ENCODE measurements at regions not wholly inside any gene's neighbourhood (a gene's known extent, or its start where the extent isn't known, plus 50 kb on each side); places are given as distances from the start of the nearest gene placed in this dataset.

DNA sequence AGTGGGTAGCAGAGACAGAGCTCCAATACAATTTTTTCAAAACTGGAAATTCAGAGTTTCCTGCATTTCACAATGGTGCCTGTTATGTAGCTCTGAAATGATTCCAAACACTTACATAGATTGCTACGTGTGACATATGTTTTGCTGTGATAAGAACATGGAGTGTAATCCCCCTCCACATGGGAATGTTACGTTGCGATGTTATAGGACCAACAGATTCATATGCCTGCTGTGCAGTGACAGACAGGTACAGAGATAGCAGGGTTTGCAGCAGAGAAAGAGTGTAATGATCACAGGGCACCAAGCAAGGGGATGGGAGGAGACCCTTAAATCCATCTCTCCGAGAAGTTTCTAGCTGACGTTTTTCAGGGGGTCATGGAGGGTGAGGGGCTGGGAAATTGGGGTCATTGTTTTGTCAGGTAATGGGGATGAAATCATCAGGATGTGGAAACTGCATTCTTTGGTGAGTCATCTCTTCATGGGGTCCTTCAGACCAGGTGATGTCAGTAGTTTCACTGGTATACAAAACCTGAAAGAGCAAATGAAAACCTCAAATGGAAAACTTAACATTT is 76.6 kb upstream of the OSBPL8 start:
- no peak overlapping the region for H4K91ac ChIP-seq (ENCODE audit: low read depth, low read length, poor library complexity)
- no peaks in the 10 kb centered on the region for H3K9me3 ChIP-seq (replicated peaks in 1 of 2; ENCODE audit: control insufficient read depth in 2 of 2, insufficient read depth in 1 of 2, low read depth in 1 of 2, low read length in 2 of 2)

DNA sequence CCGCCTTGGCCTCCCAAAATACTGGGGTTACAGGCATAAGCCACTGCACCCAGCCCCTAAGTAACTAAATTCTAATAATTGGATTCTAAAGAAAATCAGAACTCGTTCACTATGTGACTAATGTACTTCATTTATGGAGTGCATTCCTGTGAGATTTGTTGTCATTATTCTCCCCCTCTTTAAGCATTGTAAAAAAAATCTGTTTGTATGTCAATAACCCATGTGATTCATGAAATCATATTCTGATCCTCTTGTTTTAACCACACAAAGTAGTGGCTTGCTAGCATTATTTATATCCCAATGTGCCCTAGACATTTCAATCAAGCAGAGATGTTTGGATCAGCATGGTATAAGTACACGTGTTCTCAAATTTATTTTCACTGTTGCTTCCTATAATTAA is 78.2 kb upstream of the OSBPL8 start:
- Histone ChIP-seq H2BK120ac (ENCODE audit: low read depth, low read length) (no peak overlapping the region), H3K4me3 (ENCODE audit: low read length in 2 of 2) (no peak overlapping the region), H4K91ac (ENCODE audit: low read depth, low read length, poor library complexity) (no peak overlapping the region), H3K79me1 (ENCODE audit: low read depth, low read length) (no peaks in the 10 kb centered on the region), H3K4me1 (ENCODE audit: control insufficient read depth in 2 of 2, insufficient read depth in 1 of 2, low read depth in 1 of 2, low read length in 2 of 2) (peaks cover 5 to 14% of the 10 kb centered on the region in 2 donors), H3K9ac (ENCODE audit: low read depth, low read length, poor library complexity) (no peak overlapping the region), H3K36me3 (replicated peaks in 1 of 2; ENCODE audit: control insufficient read depth in 2 of 2, insufficient read depth in 2 of 2, low read length in 2 of 2) (no peaks in the 10 kb centered on the region), H3K23ac (ENCODE audit: low read depth, low read length, poor library complexity) (no peak overlapping the region), H3K4ac (ENCODE audit: low read length) (no peak overlapping the region), H2BK12ac (ENCODE audit: low read length) (no peak overlapping the region), H3K14ac (ENCODE audit: low read length) (no peak overlapping the region), H3K9me3 (replicated peaks in 1 of 2; ENCODE audit: control insufficient read depth in 2 of 2, insufficient read depth in 1 of 2, low read depth in 1 of 2, low read length in 2 of 2) (no peaks in the 10 kb centered on the region), H4K8ac (ENCODE audit: low read depth, low read length) (no peak overlapping the region), H2AFZ (ENCODE audit: low read length) (no peak overlapping the region), H2BK5ac (ENCODE audit: low read length) (no peak overlapping the region), H3K18ac (ENCODE audit: low read length) (no peak overlapping the region), H2BK15ac (ENCODE audit: low read length) (no peak overlapping the region), H3K4me2 (ENCODE audit: insufficient read depth, low read length, poor library complexity, severe bottlenecking) (no peak overlapping the region), H2AK5ac (ENCODE audit: low read depth, low read length) (no peak overlapping the region), H3K27me3 (ENCODE audit: control insufficient read depth in 3 of 3, insufficient read depth in 3 of 3, low read depth in 1 of 3, low read length in 3 of 3) (no peaks in the 10 kb centered on the region), H3K27ac (replicated peaks; ENCODE audit: low read length) (no peak overlapping the region)
- WGBS, 2 donors (ENCODE audit: extremely low coverage in 2 of 2, insufficient read length in 2 of 2, insufficient replicate concordance in 1 of 2) = no CpG with 5 or more reads among the region's 3 CpGs
- DNase-seq (ENCODE audit: low spot score) = no peak

More for the DNA sequence above, 76.6 kb upstream of the OSBPL8 start:
- no peaks in the 10 kb centered on the region for H3K79me1 ChIP-seq (ENCODE audit: low read depth, low read length)
- no peak overlapping the region for H3K27ac ChIP-seq (replicated peaks; ENCODE audit: low read length)
- peaks cover 5 to 14% of the 10 kb centered on the region in 2 donors for H3K4me1 ChIP-seq (ENCODE audit: control insufficient read depth in 2 of 2, insufficient read depth in 1 of 2, low read depth in 1 of 2, low read length in 2 of 2)
- no peaks in the 10 kb centered on the region for H3K36me3 ChIP-seq (replicated peaks in 1 of 2; ENCODE audit: control insufficient read depth in 2 of 2, insufficient read depth in 2 of 2, low read length in 2 of 2)
- no peak overlapping the region for H2BK5ac ChIP-seq (ENCODE audit: low read length)
- H3K4me2 ChIP-seq (ENCODE audit: insufficient read depth, low read length, poor library complexity, severe bottlenecking) = no peak overlapping the region
- no peak overlapping the region for H3K9ac ChIP-seq (ENCODE audit: low read depth, low read length, poor library complexity)
- no peak for DNase-seq (ENCODE audit: low spot score)
- H2AK5ac ChIP-seq (ENCODE audit: low read depth, low read length) = no peak overlapping the region
- H2BK15ac ChIP-seq (ENCODE audit: low read length) = no peak overlapping the region
- no peak overlapping the region for H3K14ac ChIP-seq (ENCODE audit: low read length)
- no peak overlapping the region for H3K4ac ChIP-seq (ENCODE audit: low read length)
- H2BK12ac ChIP-seq (ENCODE audit: low read length) = no peak overlapping the region
- H3K27me3 ChIP-seq (ENCODE audit: control insufficient read depth in 3 of 3, insufficient read depth in 3 of 3, low read depth in 1 of 3, low read length in 3 of 3) = no peaks in the 10 kb centered on the region
- no peak overlapping the region for H2AFZ ChIP-seq (ENCODE audit: low read length)
- WGBS, 2 donors (ENCODE audit: extremely low coverage in 2 of 2, insufficient read length in 2 of 2, insufficient replicate concordance in 1 of 2) = no CpG with 5 or more reads among the region's 5 CpGs
- no peak overlapping the region for H4K8ac ChIP-seq (ENCODE audit: low read depth, low read length)
- H2BK120ac ChIP-seq (ENCODE audit: low read depth, low read length) = no peak overlapping the region
- H3K18ac ChIP-seq (ENCODE audit: low read length) = no peak overlapping the region
- H3K23ac ChIP-seq (ENCODE audit: low read depth, low read length, poor library complexity) = no peak overlapping the region
- no peak overlapping the region for H3K4me3 ChIP-seq (ENCODE audit: low read length in 2 of 2)

- Histone ChIP-seq H3K4ac (ENCODE audit: low read length) (no peak overlapping the region), H4K8ac (ENCODE audit: low read depth, low read length) (no peak overlapping the region), H3K27me3 (ENCODE audit: control insufficient read depth in 3 of 3, insufficient read depth in 3 of 3, low read depth in 1 of 3, low read length in 3 of 3) (no peaks in the 10 kb centered on the region), H2AK5ac (ENCODE audit: low read depth, low read length) (no peak overlapping the region), H2AFZ (ENCODE audit: low read length) (no peak overlapping the region), H3K18ac (ENCODE audit: low read length) (no peak overlapping the region), H4K91ac (ENCODE audit: low read depth, low read length, poor library complexity) (no peak overlapping the region), H2BK15ac (ENCODE audit: low read length) (no peak overlapping the region), H2BK120ac (ENCODE audit: low read depth, low read length) (no peak overlapping the region), H3K9me3 (replicated peaks in 1 of 2; ENCODE audit: control insufficient read depth in 2 of 2, insufficient read depth in 1 of 2, low read depth in 1 of 2, low read length in 2 of 2) (no peaks in the 10 kb centered on the region), H3K9ac (ENCODE audit: low read depth, low read length, poor library complexity) (no peak overlapping the region), H3K79me1 (ENCODE audit: low read depth, low read length) (no peaks in the 10 kb centered on the region), H2BK12ac (ENCODE audit: low read length) (no peak overlapping the region), H3K36me3 (replicated peaks in 1 of 2; ENCODE audit: control insufficient read depth in 2 of 2, insufficient read depth in 2 of 2, low read length in 2 of 2) (no peaks in the 10 kb centered on the region), H3K23ac (ENCODE audit: low read depth, low read length, poor library complexity) (no peak overlapping the region), H3K4me3 (ENCODE audit: low read length in 2 of 2) (no peak overlapping the region), H3K14ac (ENCODE audit: low read length) (no peak overlapping the region), H3K4me2 (ENCODE audit: insufficient read depth, low read length, poor library complexity, severe bottlenecking) (no peak overlapping the region), H3K4me1 (ENCODE audit: control insufficient read depth in 2 of 2, insufficient read depth in 1 of 2, low read depth in 1 of 2, low read length in 2 of 2) (peaks cover 0 to 3% of the 10 kb centered on the region in 2 donors), H3K27ac (replicated peaks; ENCODE audit: low read length) (no peak overlapping the region), H2BK5ac (ENCODE audit: low read length) (no peak overlapping the region)
- no peak for DNase-seq (ENCODE audit: low spot score)
- WGBS, 2 donors (ENCODE audit: extremely low coverage in 2 of 2, insufficient read length in 2 of 2, insufficient replicate concordance in 1 of 2) = no CpG with 5 or more reads among the region's 6 CpGs
These were observed 80.1 kb upstream of the OSBPL8 start for GRCh38 chr12:76639646-76640045.

DNA sequence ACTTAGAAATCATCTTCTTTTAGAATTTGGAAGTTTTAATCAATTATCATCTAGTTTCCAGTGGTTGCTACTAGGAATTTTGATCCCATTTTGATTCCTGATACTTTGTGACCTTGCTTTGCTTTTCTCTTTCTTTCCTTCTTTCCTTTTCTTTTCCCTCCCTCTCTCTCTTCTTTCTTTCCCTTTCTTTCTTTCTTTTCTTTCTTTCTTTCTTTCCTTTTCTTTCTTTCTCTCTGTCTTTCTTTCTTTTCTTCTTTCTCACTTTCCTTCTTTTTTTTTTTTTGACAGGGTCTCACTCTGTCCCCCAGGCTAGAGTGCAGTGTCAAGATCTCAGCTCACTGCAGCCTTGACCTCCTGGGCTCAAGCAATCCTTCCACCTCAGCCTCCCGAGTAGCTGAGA is 81.5 kb upstream of the OSBPL8 start:
- H4K91ac ChIP-seq (ENCODE audit: low read depth, low read length, poor library complexity) = no peak overlapping the region
- no peak overlapping the region for H3K23ac ChIP-seq (ENCODE audit: low read depth, low read length, poor library complexity)
- H2BK5ac ChIP-seq (ENCODE audit: low read length) = no peak overlapping the region
- no peak overlapping the region for H2BK12ac ChIP-seq (ENCODE audit: low read length)
- H2BK120ac ChIP-seq (ENCODE audit: low read depth, low read length) = no peak overlapping the region
- H3K36me3 ChIP-seq (replicated peaks in 1 of 2; ENCODE audit: control insufficient read depth in 2 of 2, insufficient read depth in 2 of 2, low read length in 2 of 2) = no peaks in the 10 kb centered on the region
- no peaks in the 10 kb centered on the region for H3K79me1 ChIP-seq (ENCODE audit: low read depth, low read length)
- no peaks in the 10 kb centered on the region for H3K27me3 ChIP-seq (ENCODE audit: control insufficient read depth in 3 of 3, insufficient read depth in 3 of 3, low read depth in 1 of 3, low read length in 3 of 3)
- DNase-seq (ENCODE audit: low spot score) = no peak
- no peak overlapping the region for H4K8ac ChIP-seq (ENCODE audit: low read depth, low read length)
- H2AFZ ChIP-seq (ENCODE audit: low read length) = no peak overlapping the region
- H3K4me3 ChIP-seq (ENCODE audit: low read length in 2 of 2) = no peak overlapping the region
- no peak overlapping the region for H3K9ac ChIP-seq (ENCODE audit: low read depth, low read length, poor library complexity)
- H3K4me2 ChIP-seq (ENCODE audit: insufficient read depth, low read length, poor library complexity, severe bottlenecking) = no peak overlapping the region
- H3K4me1 ChIP-seq (ENCODE audit: control insufficient read depth in 2 of 2, insufficient read depth in 1 of 2, low read depth in 1 of 2, low read length in 2 of 2) = peaks cover 0 to 3% of the 10 kb centered on the region in 2 donors
- H2AK5ac ChIP-seq (ENCODE audit: low read depth, low read length) = no peak overlapping the region
- no peaks in the 10 kb centered on the region for H3K9me3 ChIP-seq (replicated peaks in 1 of 2; ENCODE audit: control insufficient read depth in 2 of 2, insufficient read depth in 1 of 2, low read depth in 1 of 2, low read length in 2 of 2)
- H3K27ac ChIP-seq (replicated peaks; ENCODE audit: low read length) = no peak overlapping the region
- no CpG with 5 or more reads among the region's 1 CpG for WGBS, 2 donors (ENCODE audit: extremely low coverage in 2 of 2, insufficient read length in 2 of 2, insufficient replicate concordance in 1 of 2)
- H3K18ac ChIP-seq (ENCODE audit: low read length) = no peak overlapping the region
- H3K14ac ChIP-seq (ENCODE audit: low read length) = no peak overlapping the region
- no peak overlapping the region for H3K4ac ChIP-seq (ENCODE audit: low read length)
- H2BK15ac ChIP-seq (ENCODE audit: low read length) = no peak overlapping the region
